NB4 (cell line): ENCODE measurements at regions not wholly inside any gene's neighbourhood (a gene's known extent, or its start where the extent isn't known, plus 50 kb on each side); places are given as distances from the start of the nearest gene placed in this dataset.

Source experiments
- POLR2A ChIP-seq: IDR thresholded peaks from 2 replicates; pipeline ENCODE4 v1.6.1; 2011; ENCODE audit warnings: mild to moderate bottlenecking; ENCODE audit not compliant: insufficient read length; ENCODE audit errors: extremely low read depth
- TF ChIP-seq, protein P1 (sequence below): IDR thresholded peaks from one replicate; pipeline ENCODE4 v1.5.1; 2012; ENCODE audit warnings: low read depth, low read length

- TF ChIP-seq, protein P1, sequence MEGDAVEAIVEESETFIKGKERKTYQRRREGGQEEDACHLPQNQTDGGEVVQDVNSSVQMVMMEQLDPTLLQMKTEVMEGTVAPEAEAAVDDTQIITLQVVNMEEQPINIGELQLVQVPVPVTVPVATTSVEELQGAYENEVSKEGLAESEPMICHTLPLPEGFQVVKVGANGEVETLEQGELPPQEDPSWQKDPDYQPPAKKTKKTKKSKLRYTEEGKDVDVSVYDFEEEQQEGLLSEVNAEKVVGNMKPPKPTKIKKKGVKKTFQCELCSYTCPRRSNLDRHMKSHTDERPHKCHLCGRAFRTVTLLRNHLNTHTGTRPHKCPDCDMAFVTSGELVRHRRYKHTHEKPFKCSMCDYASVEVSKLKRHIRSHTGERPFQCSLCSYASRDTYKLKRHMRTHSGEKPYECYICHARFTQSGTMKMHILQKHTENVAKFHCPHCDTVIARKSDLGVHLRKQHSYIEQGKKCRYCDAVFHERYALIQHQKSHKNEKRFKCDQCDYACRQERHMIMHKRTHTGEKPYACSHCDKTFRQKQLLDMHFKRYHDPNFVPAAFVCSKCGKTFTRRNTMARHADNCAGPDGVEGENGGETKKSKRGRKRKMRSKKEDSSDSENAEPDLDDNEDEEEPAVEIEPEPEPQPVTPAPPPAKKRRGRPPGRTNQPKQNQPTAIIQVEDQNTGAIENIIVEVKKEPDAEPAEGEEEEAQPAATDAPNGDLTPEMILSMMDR, result no peak
- no peak for TF ChIP-seq POLR2A
Measured at GRCh38 chr6:110557199-110557598, 80.8 kb upstream of the SLC22A16 start.
